GM06990 (cell line): ENCODE measurements at regions not wholly inside any gene's neighbourhood (a gene's known extent, or its start where the extent isn't known, plus 50 kb on each side); places are given as distances from the start of the nearest gene placed in this dataset.

Source experiments
- DNase-seq: peaks from one replicate; pipeline ENCODE4 v3.0.0-alpha.2; 2011; ENCODE audit not compliant: insufficient read length; ENCODE audit errors: extremely low read depth
- H3K27me3 ChIP-seq: replicated peaks from 2 replicates; pipeline ENCODE4 v1.6.0; 2011; ENCODE audit warnings: low read length; ENCODE audit not compliant: control insufficient read depth, insufficient read depth
- H3K36me3 ChIP-seq: 2 replicates; pipeline ENCODE4 v1.5.1; 2011; ENCODE audit warnings: low read length; ENCODE audit not compliant: control insufficient read depth, insufficient read depth
- H3K4me3 ChIP-seq: replicated peaks from 2 replicates; pipeline ENCODE4 v1.5.1; 2011; ENCODE audit warnings: low read depth, mild to moderate bottlenecking, control low read depth, low read length
- TF ChIP-seq, protein P1 (sequence below): IDR thresholded peaks from 2 replicates; pipeline ENCODE4 v1.5.1; 2011; ENCODE audit warnings: low read length, control low read depth, mild to moderate bottlenecking, inconsistent platforms; ENCODE audit not compliant: insufficient read depth, poor library complexity, severe bottlenecking

DNA sequence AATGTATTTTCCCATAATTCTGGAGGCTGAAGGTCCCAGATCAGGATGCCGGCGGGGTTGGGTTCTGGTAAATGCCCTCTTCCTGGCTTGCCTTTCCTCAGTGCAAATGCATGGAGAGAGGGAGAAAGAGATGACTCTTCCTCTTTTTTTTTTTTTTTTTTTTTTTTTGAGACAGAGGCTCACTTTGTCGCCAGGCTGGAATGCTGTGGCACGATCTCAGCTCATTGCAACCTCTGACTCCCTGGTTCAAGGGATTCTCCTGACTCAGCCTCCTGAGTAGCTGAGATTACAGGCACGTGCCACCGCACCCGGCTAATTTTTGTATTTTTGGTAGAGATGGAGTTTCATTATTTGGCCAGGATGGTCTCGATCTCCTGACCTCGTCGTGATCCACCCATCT, 300.0 kb upstream of the TAS2R1 start:
- Histone ChIP-seq H3K4me3 (no peak overlapping the region), H3K36me3 (no peaks in the 10 kb centered on the region), H3K27me3 (no peaks in the 10 kb centered on the region)
- TF ChIP-seq, protein P1, sequence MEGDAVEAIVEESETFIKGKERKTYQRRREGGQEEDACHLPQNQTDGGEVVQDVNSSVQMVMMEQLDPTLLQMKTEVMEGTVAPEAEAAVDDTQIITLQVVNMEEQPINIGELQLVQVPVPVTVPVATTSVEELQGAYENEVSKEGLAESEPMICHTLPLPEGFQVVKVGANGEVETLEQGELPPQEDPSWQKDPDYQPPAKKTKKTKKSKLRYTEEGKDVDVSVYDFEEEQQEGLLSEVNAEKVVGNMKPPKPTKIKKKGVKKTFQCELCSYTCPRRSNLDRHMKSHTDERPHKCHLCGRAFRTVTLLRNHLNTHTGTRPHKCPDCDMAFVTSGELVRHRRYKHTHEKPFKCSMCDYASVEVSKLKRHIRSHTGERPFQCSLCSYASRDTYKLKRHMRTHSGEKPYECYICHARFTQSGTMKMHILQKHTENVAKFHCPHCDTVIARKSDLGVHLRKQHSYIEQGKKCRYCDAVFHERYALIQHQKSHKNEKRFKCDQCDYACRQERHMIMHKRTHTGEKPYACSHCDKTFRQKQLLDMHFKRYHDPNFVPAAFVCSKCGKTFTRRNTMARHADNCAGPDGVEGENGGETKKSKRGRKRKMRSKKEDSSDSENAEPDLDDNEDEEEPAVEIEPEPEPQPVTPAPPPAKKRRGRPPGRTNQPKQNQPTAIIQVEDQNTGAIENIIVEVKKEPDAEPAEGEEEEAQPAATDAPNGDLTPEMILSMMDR, result no peak
- no peak for DNase-seq

DNA sequence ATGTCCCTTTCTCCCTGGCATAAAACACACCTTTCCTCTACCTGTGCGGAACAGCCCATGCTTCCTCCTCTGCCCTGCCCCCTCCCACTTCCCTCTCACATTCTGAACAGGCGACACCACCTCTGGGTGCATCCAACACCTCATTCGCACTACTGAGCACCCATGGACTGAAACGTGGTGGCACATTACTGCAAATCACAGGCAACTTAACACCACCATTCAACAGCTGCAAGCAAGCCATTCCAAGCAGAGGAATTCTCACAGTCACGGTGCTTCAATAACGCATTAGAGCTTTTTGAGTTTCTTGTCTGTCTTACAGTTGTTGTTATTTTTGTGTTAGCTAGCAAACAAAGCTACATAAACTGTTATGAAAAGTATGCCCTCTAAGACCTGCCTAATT, 298.2 kb upstream of the TAS2R1 start:
- no peak overlapping the region for H3K4me3 ChIP-seq
- H3K27me3 ChIP-seq, result no peaks in the 10 kb centered on the region
- no peaks in the 10 kb centered on the region for H3K36me3 ChIP-seq
- no peak for DNase-seq
- TF ChIP-seq, protein P1, result no peak

DNA sequence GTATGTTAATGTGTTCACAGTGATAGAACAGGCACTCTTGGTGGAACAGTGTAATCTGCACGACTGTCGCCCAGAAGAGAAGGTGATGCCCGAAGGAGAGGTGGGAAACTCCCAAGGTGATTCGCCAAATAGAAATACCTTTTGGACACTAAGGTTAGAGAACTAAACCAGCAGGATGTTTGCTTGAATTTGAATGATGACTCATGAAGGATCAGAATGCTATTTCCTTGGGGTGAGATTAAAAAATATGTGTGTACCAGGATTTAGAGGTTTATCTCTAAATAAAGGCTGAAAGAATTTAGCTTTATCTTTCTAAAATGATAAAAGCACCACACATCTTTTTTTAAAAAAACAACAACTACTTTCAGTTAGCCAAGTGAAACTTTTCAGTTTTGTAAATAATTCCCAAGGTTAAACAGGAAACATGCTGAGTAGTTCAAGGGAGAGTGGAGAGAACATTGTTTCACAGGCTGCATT, 297.4 kb upstream of the TAS2R1 start:
- Histone ChIP-seq H3K4me3 (no peak overlapping the region), H3K36me3 (no peaks in the 10 kb centered on the region), H3K27me3 (no peaks in the 10 kb centered on the region)
- TF ChIP-seq, protein P1, result no peak
- no peak for DNase-seq

DNA sequence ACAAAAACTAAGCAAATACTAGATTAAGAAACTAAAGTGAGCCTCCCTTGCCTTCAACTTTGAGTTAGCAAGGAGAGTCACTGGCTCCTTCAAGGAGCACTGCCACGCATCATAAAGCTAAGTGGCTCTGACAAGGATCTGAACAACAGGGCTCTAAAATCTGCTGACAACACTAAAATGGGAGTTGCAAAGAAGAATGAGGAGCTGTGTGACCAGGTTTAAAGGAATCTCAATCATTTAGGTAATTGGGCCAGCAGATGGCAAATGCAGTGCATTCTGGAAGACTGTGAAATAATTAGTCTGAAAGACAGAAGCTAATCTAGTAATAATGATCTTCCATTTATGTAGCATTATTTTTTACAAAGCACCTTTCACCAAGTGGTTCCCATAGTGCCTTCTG, 297.0 kb upstream of the TAS2R1 start:
- no peak overlapping the region for H3K4me3 ChIP-seq
- DNase-seq, result no peak
- no peaks in the 10 kb centered on the region for H3K36me3 ChIP-seq
- H3K27me3 ChIP-seq, result no peaks in the 10 kb centered on the region
- TF ChIP-seq, protein P1, result no peak

DNA sequence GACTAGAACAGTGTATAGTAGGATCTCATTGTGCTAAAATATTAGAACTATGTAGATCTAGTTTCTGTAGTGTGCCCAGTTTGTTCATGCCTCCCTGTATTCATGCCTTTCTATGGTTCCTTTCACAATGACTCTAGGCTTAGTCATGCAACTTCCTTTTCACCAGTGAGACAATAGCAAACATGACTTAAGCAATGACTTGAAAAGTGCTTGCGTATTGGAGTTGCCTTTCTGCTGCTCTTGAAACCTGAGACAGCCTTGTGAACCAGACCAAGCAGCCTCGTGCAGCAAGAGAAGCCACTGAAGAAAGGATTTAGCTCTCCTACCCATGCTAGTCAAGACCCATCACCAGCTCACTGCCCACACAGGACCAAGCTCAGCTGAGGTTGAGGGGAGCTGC, 294.5 kb upstream of the TAS2R1 start:
- H3K36me3 ChIP-seq, result no peaks in the 10 kb centered on the region
- H3K4me3 ChIP-seq, result no peak overlapping the region
- peak; percentile 71 for DNase-seq
- H3K27me3 ChIP-seq, result no peaks in the 10 kb centered on the region
- TF ChIP-seq, protein P1, result no peak

DNA sequence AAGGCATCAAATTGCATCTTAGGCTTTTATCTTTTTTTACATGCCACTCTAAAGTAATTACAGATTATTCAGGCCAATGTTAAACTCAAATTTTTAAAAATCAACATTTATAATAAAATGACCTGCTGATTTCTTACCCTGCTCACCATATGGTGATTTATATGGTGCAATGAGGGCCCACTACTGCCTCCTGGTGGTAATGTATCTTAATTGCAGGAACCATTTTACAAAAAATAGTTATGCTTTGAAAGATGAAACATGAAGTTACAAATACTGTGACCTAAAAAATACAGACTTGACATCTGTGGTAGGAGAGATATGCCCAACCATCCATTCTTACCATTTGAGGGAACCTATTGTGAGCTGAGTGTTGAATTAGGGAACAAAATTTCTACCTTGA, 292.6 kb upstream of the TAS2R1 start:
- Histone ChIP-seq H3K4me3 (no peak overlapping the region), H3K36me3 (no peaks in the 10 kb centered on the region), H3K27me3 (no peaks in the 10 kb centered on the region)
- TF ChIP-seq, protein P1, result peak; percentile 19
- no peak for DNase-seq
